HG03342 (cell line): ENCODE measurements at regions not wholly inside any gene's neighbourhood (a gene's known extent, or its start where the extent isn't known, plus 50 kb on each side); places are given as distances from the start of the nearest gene placed in this dataset.

Source experiments
- ATAC-seq: cut with Tn5 transposase; IDR thresholded peaks from one replicate; pipeline ENCODE4 v1.9.1; 2021; ENCODE audit warnings: mild to moderate bottlenecking, moderate library complexity; ENCODE audit not compliant: unreplicated experiment

GRCh38 chr4:54487491-54487890 is 170.3 kb upstream of the KIT start:
- ATAC-seq, result no peak

GRCh38 chr4:54493862-54494261 is 163.9 kb upstream of the KIT start:
- ATAC-seq, result no peak

- ATAC-seq, result no peak
Measured at GRCh38 chr4:54495091-54495490, 162.7 kb upstream of the KIT start.

GRCh38 chr4:54495641-54496040 is 162.1 kb upstream of the KIT start:
- no peak for ATAC-seq

GRCh38 chr4:54496412-54496811 is 161.3 kb upstream of the KIT start:
- ATAC-seq, result no peak

GRCh38 chr4:54497947-54498346 is 159.8 kb upstream of the KIT start:
- no peak for ATAC-seq

GRCh38 chr4:54498661-54499111 is 159.1 kb upstream of the KIT start:
- no peak for ATAC-seq

GRCh38 chr4:54499308-54500074 is 158.3 kb upstream of the KIT start:
- no peak for ATAC-seq

- ATAC-seq, result no peak
Measured at GRCh38 chr4:54505362-54505761, 152.4 kb upstream of the KIT start.

- no peak for ATAC-seq
Measured at GRCh38 chr4:54505996-54506395, 151.8 kb upstream of the KIT start.

GRCh38 chr4:54509057-54509456 is 148.7 kb upstream of the KIT start:
- no peak for ATAC-seq

GRCh38 chr4:54513204-54513603 is 144.6 kb upstream of the KIT start:
- no peak for ATAC-seq

GRCh38 chr4:54513741-54514140 is 144.0 kb upstream of the KIT start:
- no peak for ATAC-seq

- ATAC-seq, result no peak
Measured at GRCh38 chr4:54516556-54517215, 141.1 kb upstream of the KIT start.

GRCh38 chr4:54517781-54518444 is 139.8 kb upstream of the KIT start:
- no peak for ATAC-seq

- ATAC-seq, result no peak
Measured at GRCh38 chr4:54525602-54526001, 132.2 kb upstream of the KIT start.

GRCh38 chr4:54526560-54526959 is 131.2 kb upstream of the KIT start:
- no peak for ATAC-seq

- no peak for ATAC-seq
Measured at GRCh38 chr4:54527532-54527931, 130.2 kb upstream of the KIT start.

- ATAC-seq, result no peak
Measured at GRCh38 chr4:54539500-54540029, 118.2 kb upstream of the KIT start.

- ATAC-seq, result no peak
Measured at GRCh38 chr4:54540931-54541330, 116.8 kb upstream of the KIT start.

- no peak for ATAC-seq
Measured at GRCh38 chr4:54541426-54542118, 116.2 kb upstream of the KIT start.
